ENCODE measurements at regions not wholly inside any gene's neighbourhood (a gene's known extent, or its start where the extent isn't known, plus 50 kb on each side); places are given as distances from the start of the nearest gene placed in this dataset.

GRCh38 chr19:31910224-31910623 is 435.2 kb upstream of the ZNF507 start:
- Histone ChIP-seq H3K36me3 (replicated peaks in 1 of 2; ENCODE audit: control insufficient read depth in 2 of 2, insufficient read depth in 2 of 2, low read length in 2 of 2) (no peaks in the 10 kb centered on the region), H2AK5ac (ENCODE audit: low read depth, low read length) (no peak overlapping the region), H3K4me1 (ENCODE audit: control insufficient read depth in 2 of 2, insufficient read depth in 1 of 2, low read depth in 1 of 2, low read length in 2 of 2) (peaks cover 0 to 2% of the 10 kb centered on the region in 2 donors), H3K23ac (ENCODE audit: low read depth, low read length, poor library complexity) (no peak overlapping the region), H3K4ac (ENCODE audit: low read length) (no peak overlapping the region), H3K79me1 (ENCODE audit: low read depth, low read length) (no peaks in the 10 kb centered on the region), H2BK12ac (ENCODE audit: low read length) (no peak overlapping the region), H4K91ac (ENCODE audit: low read depth, low read length, poor library complexity) (no peak overlapping the region), H2BK15ac (ENCODE audit: low read length) (no peak overlapping the region), H4K8ac (ENCODE audit: low read depth, low read length) (no peak overlapping the region), H2BK120ac (ENCODE audit: low read depth, low read length) (no peak overlapping the region), H2BK5ac (ENCODE audit: low read length) (no peak overlapping the region), H3K27ac (replicated peaks; ENCODE audit: low read length) (no peak overlapping the region), H3K9me3 (replicated peaks in 1 of 2; ENCODE audit: control insufficient read depth in 2 of 2, insufficient read depth in 1 of 2, low read depth in 1 of 2, low read length in 2 of 2) (no peaks in the 10 kb centered on the region), H3K4me3 (ENCODE audit: low read length in 2 of 2) (no peak overlapping the region), H3K9ac (ENCODE audit: low read depth, low read length, poor library complexity) (no peak overlapping the region), H3K27me3 (ENCODE audit: control insufficient read depth in 3 of 3, insufficient read depth in 3 of 3, low read depth in 1 of 3, low read length in 3 of 3) (no peaks in the 10 kb centered on the region), H3K18ac (ENCODE audit: low read length) (no peak overlapping the region), H2AFZ (ENCODE audit: low read length) (no peak overlapping the region), H3K14ac (ENCODE audit: low read length) (no peak overlapping the region), H3K4me2 (ENCODE audit: insufficient read depth, low read length, poor library complexity, severe bottlenecking) (no peak overlapping the region)
- DNase-seq (ENCODE audit: low spot score) = no peak
- WGBS, 2 donors (ENCODE audit: extremely low coverage in 2 of 2, insufficient read length in 2 of 2, insufficient replicate concordance in 1 of 2) = no CpG with 5 or more reads among the region's 6 CpGs

- Histone ChIP-seq H3K14ac (ENCODE audit: low read length) (no peak overlapping the region), H3K9ac (ENCODE audit: low read depth, low read length, poor library complexity) (no peak overlapping the region), H2BK5ac (ENCODE audit: low read length) (no peak overlapping the region), H3K79me1 (ENCODE audit: low read depth, low read length) (no peaks in the 10 kb centered on the region), H3K9me3 (replicated peaks in 1 of 2; ENCODE audit: control insufficient read depth in 2 of 2, insufficient read depth in 1 of 2, low read depth in 1 of 2, low read length in 2 of 2) (no peaks in the 10 kb centered on the region), H2BK12ac (ENCODE audit: low read length) (no peak overlapping the region), H3K23ac (ENCODE audit: low read depth, low read length, poor library complexity) (no peak overlapping the region), H2BK120ac (ENCODE audit: low read depth, low read length) (no peak overlapping the region), H2AFZ (ENCODE audit: low read length) (no peak overlapping the region), H3K4me3 (ENCODE audit: low read length in 2 of 2) (no peak overlapping the region), H2BK15ac (ENCODE audit: low read length) (no peak overlapping the region), H3K27me3 (ENCODE audit: control insufficient read depth in 3 of 3, insufficient read depth in 3 of 3, low read depth in 1 of 3, low read length in 3 of 3) (no peaks in the 10 kb centered on the region), H3K4me1 (ENCODE audit: control insufficient read depth in 2 of 2, insufficient read depth in 1 of 2, low read depth in 1 of 2, low read length in 2 of 2) (peaks cover 0 to 2% of the 10 kb centered on the region in 2 donors), H3K4ac (ENCODE audit: low read length) (no peak overlapping the region), H4K91ac (ENCODE audit: low read depth, low read length, poor library complexity) (no peak overlapping the region), H3K36me3 (replicated peaks in 1 of 2; ENCODE audit: control insufficient read depth in 2 of 2, insufficient read depth in 2 of 2, low read length in 2 of 2) (no peaks in the 10 kb centered on the region), H3K4me2 (ENCODE audit: insufficient read depth, low read length, poor library complexity, severe bottlenecking) (no peak overlapping the region), H3K18ac (ENCODE audit: low read length) (no peak overlapping the region), H2AK5ac (ENCODE audit: low read depth, low read length) (no peak overlapping the region), H4K8ac (ENCODE audit: low read depth, low read length) (no peak overlapping the region), H3K27ac (replicated peaks; ENCODE audit: low read length) (no peak overlapping the region)
- no peak for DNase-seq (ENCODE audit: low spot score)
- WGBS, 2 donors (ENCODE audit: extremely low coverage in 2 of 2, insufficient read length in 2 of 2, insufficient replicate concordance in 1 of 2) = no CpG with 5 or more reads among the region's 6 CpGs
Observed at GRCh38 chr19:31911577-31911976, 433.8 kb upstream of the ZNF507 start.

- no CpG with 5 or more reads among the region's 7 CpGs for WGBS, 2 donors (ENCODE audit: extremely low coverage in 2 of 2, insufficient read length in 2 of 2, insufficient replicate concordance in 1 of 2)
- Histone ChIP-seq H2AFZ (ENCODE audit: low read length) (no peak overlapping the region), H2BK12ac (ENCODE audit: low read length) (no peak overlapping the region)
Observed at GRCh38 chr19:31913103-31913661, 432.2 kb upstream of the ZNF507 start.

GRCh38 chr19:31930401-31930800 is 415.0 kb upstream of the ZNF507 start:
- Histone ChIP-seq H3K4me3 (ENCODE audit: low read length in 2 of 2) (no peak overlapping the region), H3K27me3 (ENCODE audit: control insufficient read depth in 3 of 3, insufficient read depth in 3 of 3, low read depth in 1 of 3, low read length in 3 of 3) (no peaks in the 10 kb centered on the region), H2AK5ac (ENCODE audit: low read depth, low read length) (no peak overlapping the region), H3K4me2 (ENCODE audit: insufficient read depth, low read length, poor library complexity, severe bottlenecking) (no peak overlapping the region), H3K79me1 (ENCODE audit: low read depth, low read length) (no peaks in the 10 kb centered on the region), H2BK15ac (ENCODE audit: low read length) (no peak overlapping the region), H3K9ac (ENCODE audit: low read depth, low read length, poor library complexity) (no peak overlapping the region), H4K91ac (ENCODE audit: low read depth, low read length, poor library complexity) (no peak overlapping the region), H3K27ac (replicated peaks; ENCODE audit: low read length) (no peak overlapping the region), H3K14ac (ENCODE audit: low read length) (no peak overlapping the region), H2AFZ (ENCODE audit: low read length) (no peak overlapping the region), H3K23ac (ENCODE audit: low read depth, low read length, poor library complexity) (no peak overlapping the region), H3K4me1 (ENCODE audit: control insufficient read depth in 2 of 2, insufficient read depth in 1 of 2, low read depth in 1 of 2, low read length in 2 of 2) (no peaks in the 10 kb centered on the region), H4K8ac (ENCODE audit: low read depth, low read length) (no peak overlapping the region), H3K18ac (ENCODE audit: low read length) (no peak overlapping the region), H3K36me3 (replicated peaks in 1 of 2; ENCODE audit: control insufficient read depth in 2 of 2, insufficient read depth in 2 of 2, low read length in 2 of 2) (no peaks in the 10 kb centered on the region), H3K4ac (ENCODE audit: low read length) (no peak overlapping the region), H2BK5ac (ENCODE audit: low read length) (no peak overlapping the region), H3K9me3 (replicated peaks in 1 of 2; ENCODE audit: control insufficient read depth in 2 of 2, insufficient read depth in 1 of 2, low read depth in 1 of 2, low read length in 2 of 2) (no peaks in the 10 kb centered on the region), H2BK120ac (ENCODE audit: low read depth, low read length) (no peak overlapping the region), H2BK12ac (ENCODE audit: low read length) (no peak overlapping the region)
- DNase-seq (ENCODE audit: low spot score) = no peak
- no CpG with 5 or more reads among the region's 2 CpGs for WGBS, 2 donors (ENCODE audit: extremely low coverage in 2 of 2, insufficient read length in 2 of 2, insufficient replicate concordance in 1 of 2)

More at GRCh38 chr19:31913103-31913661, 432.2 kb upstream of the ZNF507 start:
- H3K27me3 ChIP-seq (ENCODE audit: control insufficient read depth in 3 of 3, insufficient read depth in 3 of 3, low read depth in 1 of 3, low read length in 3 of 3) = no peaks in the 10 kb centered on the region
- H3K23ac ChIP-seq (ENCODE audit: low read depth, low read length, poor library complexity) = no peak overlapping the region
- H3K36me3 ChIP-seq (replicated peaks in 1 of 2; ENCODE audit: control insufficient read depth in 2 of 2, insufficient read depth in 2 of 2, low read length in 2 of 2) = no peaks in the 10 kb centered on the region
- H3K79me1 ChIP-seq (ENCODE audit: low read depth, low read length) = no peaks in the 10 kb centered on the region
- no peak overlapping the region for H3K27ac ChIP-seq (replicated peaks; ENCODE audit: low read length)
- no peak overlapping the region for H2AK5ac ChIP-seq (ENCODE audit: low read depth, low read length)
- H4K91ac ChIP-seq (ENCODE audit: low read depth, low read length, poor library complexity) = no peak overlapping the region
- H2BK15ac ChIP-seq (ENCODE audit: low read length) = no peak overlapping the region
- no peak overlapping the region for H3K4ac ChIP-seq (ENCODE audit: low read length)
- H2BK120ac ChIP-seq (ENCODE audit: low read depth, low read length) = no peak overlapping the region
- H3K18ac ChIP-seq (ENCODE audit: low read length) = no peak overlapping the region
- H2BK5ac ChIP-seq (ENCODE audit: low read length) = no peak overlapping the region
- no peak overlapping the region for H3K4me3 ChIP-seq (ENCODE audit: low read length in 2 of 2)
- H3K9ac ChIP-seq (ENCODE audit: low read depth, low read length, poor library complexity) = no peak overlapping the region
- no peak for DNase-seq (ENCODE audit: low spot score)
- peaks cover 0 to 2% of the 10 kb centered on the region in 2 donors for H3K4me1 ChIP-seq (ENCODE audit: control insufficient read depth in 2 of 2, insufficient read depth in 1 of 2, low read depth in 1 of 2, low read length in 2 of 2)
- no peaks in the 10 kb centered on the region for H3K9me3 ChIP-seq (replicated peaks in 1 of 2; ENCODE audit: control insufficient read depth in 2 of 2, insufficient read depth in 1 of 2, low read depth in 1 of 2, low read length in 2 of 2)
- H3K14ac ChIP-seq (ENCODE audit: low read length) = peak overlapping the region; percentile 71
- H3K4me2 ChIP-seq (ENCODE audit: insufficient read depth, low read length, poor library complexity, severe bottlenecking) = no peak overlapping the region
- H4K8ac ChIP-seq (ENCODE audit: low read depth, low read length) = no peak overlapping the region

Measured in neuronal stem cell (in vitro differentiated cells).